ENCODE measurements at regions not wholly inside any gene's neighbourhood (a gene's known extent, or its start where the extent isn't known, plus 50 kb on each side); places are given as distances from the start of the nearest gene placed in this dataset.

- ATAC-seq = no peak
- TF ChIP-seq CTCF (IDR thresholded peaks at IDR 0.05) (no peak), POLR2A (IDR thresholded peaks at IDR 0.05) (no peak), POLR2AphosphoS5 (IDR thresholded peaks at IDR 0.05) (no peak), EP300 (IDR thresholded peaks at IDR 0.05) (no peak)
- H3K4me1 ChIP-seq = no peaks in the 10 kb centered on the region
- WGBS, 2 donors (ENCODE audit: low coverage in 1 of 2) = 100% methylated on average over 1 to 2 of the region's 2 CpGs
- no peaks in the 10 kb centered on the region for H3K9me3 ChIP-seq
- H3K27ac ChIP-seq = no peak overlapping the region
- peaks cover 21% of the 10 kb centered on the region for H3K27me3 ChIP-seq
- no peaks in the 10 kb centered on the region for H3K36me3 ChIP-seq
- H3K4me3 ChIP-seq = no peak overlapping the region
Observed at GRCh38 chr1:115475252-115475651, 137.2 kb upstream of the NGF start.

GRCh38 chr1:115473986-115474565 is 136.0 kb upstream of the NGF start:
- Histone ChIP-seq H3K36me3 (no peaks in the 10 kb centered on the region), H3K9me3 (no peaks in the 10 kb centered on the region), H3K27me3 (peaks cover 13% of the 10 kb centered on the region), H3K4me1 (no peaks in the 10 kb centered on the region), H3K4me3 (no peak overlapping the region), H3K27ac (no peak overlapping the region)
- ATAC-seq = no peak
- whole genome bisulfite sequencing, 2 donors (ENCODE audit: low coverage in 1 of 2) = 60 to 65% methylated on average over 5 of the region's 8 CpGs
- TF ChIP-seq POLR2A (IDR thresholded peaks at IDR 0.05) = no peak
- TF ChIP-seq POLR2AphosphoS5 (IDR thresholded peaks at IDR 0.05) = no peak
- no peak for TF ChIP-seq CTCF (IDR thresholded peaks at IDR 0.05)
- TF ChIP-seq EP300 (IDR thresholded peaks at IDR 0.05) = no peak

- Histone ChIP-seq H3K9me3 (no peaks in the 10 kb centered on the region), H3K27ac (no peak overlapping the region), H3K4me1 (no peaks in the 10 kb centered on the region), H3K27me3 (no peaks in the 10 kb centered on the region), H3K36me3 (no peaks in the 10 kb centered on the region), H3K4me3 (no peak overlapping the region)
- WGBS, 2 donors (ENCODE audit: low coverage in 1 of 2) = 36 to 59% methylated on average over 7 of the region's 11 CpGs
- ATAC-seq = peak; percentile 35
- peak in 3 of 4 experiments; percentile 64 to 90 (median 74) for TF ChIP-seq CTCF (IDR thresholded peaks at IDR 0.05)
- no peak for TF ChIP-seq POLR2AphosphoS5 (IDR thresholded peaks at IDR 0.05)
Observed at GRCh38 chr1:115469703-115470476, 131.8 kb upstream of the NGF start.

- no peaks in the 10 kb centered on the region for H3K27me3 ChIP-seq
- TF ChIP-seq EP300 (IDR thresholded peaks at IDR 0.05) = no peak
- no peak for TF ChIP-seq POLR2AphosphoS5 (IDR thresholded peaks at IDR 0.05)
- no peak for TF ChIP-seq CTCF (IDR thresholded peaks at IDR 0.05)
- no peak for TF ChIP-seq POLR2A (IDR thresholded peaks at IDR 0.05)
- H3K27ac ChIP-seq = no peak overlapping the region
- H3K4me3 ChIP-seq = no peak overlapping the region
- no peaks in the 10 kb centered on the region for H3K9me3 ChIP-seq
- H3K4me1 ChIP-seq = no peaks in the 10 kb centered on the region
- no peak for ATAC-seq
- 88 to 95% methylated on average over 3 of the region's 3 CpGs for WGBS, 2 donors (ENCODE audit: low coverage in 1 of 2)
- H3K36me3 ChIP-seq = no peaks in the 10 kb centered on the region
Observed at GRCh38 chr1:115467790-115468189, 129.7 kb upstream of the NGF start.

GRCh38 chr1:115467196-115467595 is 129.1 kb upstream of the NGF start:
- no peak for TF ChIP-seq EP300 (IDR thresholded peaks at IDR 0.05)
- no peak for TF ChIP-seq POLR2A (IDR thresholded peaks at IDR 0.05)
- TF ChIP-seq POLR2AphosphoS5 (IDR thresholded peaks at IDR 0.05) = no peak
- TF ChIP-seq CTCF (IDR thresholded peaks at IDR 0.05) = no peak
- Histone ChIP-seq H3K4me1 (no peaks in the 10 kb centered on the region), H3K4me3 (no peak overlapping the region), H3K27me3 (no peaks in the 10 kb centered on the region), H3K36me3 (no peaks in the 10 kb centered on the region), H3K27ac (no peak overlapping the region), H3K9me3 (no peaks in the 10 kb centered on the region)
- WGBS, 2 donors (ENCODE audit: low coverage in 1 of 2) = 79 to 97% methylated on average over 3 to 4 of the region's 4 CpGs
- ATAC-seq = no peak
